HS-5 (cell line): ENCODE measurements at regions not wholly inside any gene's neighbourhood (a gene's known extent, or its start where the extent isn't known, plus 50 kb on each side); places are given as distances from the start of the nearest gene placed in this dataset.

Source experiments
- DNase-seq: peaks from one replicate; pipeline ENCODE4 v3.0.0-alpha.2; 2012; ENCODE audit warnings: low read depth

DNA sequence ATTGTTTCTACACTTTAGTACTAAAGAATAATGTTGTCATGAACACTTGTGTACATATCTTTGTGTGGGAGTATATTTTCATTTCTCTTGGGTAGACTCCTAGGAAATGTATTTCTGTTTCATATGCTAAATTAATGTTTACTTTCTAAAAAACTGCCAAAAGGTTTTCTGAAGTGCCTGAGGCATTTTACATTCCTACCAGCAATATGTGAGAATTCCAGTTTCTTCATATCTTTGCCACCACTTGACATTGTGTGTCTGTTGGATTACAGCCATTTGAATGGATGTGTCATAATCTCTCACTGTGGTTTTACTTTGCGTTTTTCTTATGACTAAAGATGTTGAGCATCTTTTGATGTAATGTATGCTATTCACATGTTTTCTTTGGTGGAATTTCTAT is 428.2 kb upstream of the KCNH7 start:
- DNase-seq = peak; percentile 94

- DNase-seq = no peak
Measured at GRCh38 chr2:163265562-163265961, 427.0 kb upstream of the KCNH7 start.

GRCh38 chr2:163264341-163264740 is 425.8 kb upstream of the KCNH7 start:
- peak; percentile 20 for DNase-seq

- no peak for DNase-seq
Measured at GRCh38 chr2:163259489-163259888, 420.9 kb upstream of the KCNH7 start.

GRCh38 chr2:163255086-163255485 is 416.5 kb upstream of the KCNH7 start:
- no peak for DNase-seq

GRCh38 chr2:163253621-163254285 is 415.2 kb upstream of the KCNH7 start:
- DNase-seq = no peak

DNA sequence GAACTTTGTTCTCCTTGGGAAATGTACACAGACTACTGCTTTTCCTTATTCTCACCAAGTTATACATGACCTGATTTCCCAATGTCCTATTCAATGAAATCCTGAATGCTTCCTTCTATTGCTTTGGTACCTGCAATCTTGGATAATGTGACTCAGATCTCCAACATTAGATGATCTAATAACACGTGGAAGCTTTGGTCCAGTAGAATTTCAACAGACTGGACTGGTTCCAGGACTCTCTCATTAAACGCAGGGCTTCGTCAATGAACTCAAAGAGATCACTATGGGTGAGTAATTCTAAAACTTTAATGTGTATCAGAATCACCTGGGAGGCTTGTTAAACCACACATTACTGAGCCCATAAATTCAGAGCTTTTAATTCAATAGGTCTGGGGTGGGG is 413.6 kb upstream of the KCNH7 start:
- no peak for DNase-seq

DNA sequence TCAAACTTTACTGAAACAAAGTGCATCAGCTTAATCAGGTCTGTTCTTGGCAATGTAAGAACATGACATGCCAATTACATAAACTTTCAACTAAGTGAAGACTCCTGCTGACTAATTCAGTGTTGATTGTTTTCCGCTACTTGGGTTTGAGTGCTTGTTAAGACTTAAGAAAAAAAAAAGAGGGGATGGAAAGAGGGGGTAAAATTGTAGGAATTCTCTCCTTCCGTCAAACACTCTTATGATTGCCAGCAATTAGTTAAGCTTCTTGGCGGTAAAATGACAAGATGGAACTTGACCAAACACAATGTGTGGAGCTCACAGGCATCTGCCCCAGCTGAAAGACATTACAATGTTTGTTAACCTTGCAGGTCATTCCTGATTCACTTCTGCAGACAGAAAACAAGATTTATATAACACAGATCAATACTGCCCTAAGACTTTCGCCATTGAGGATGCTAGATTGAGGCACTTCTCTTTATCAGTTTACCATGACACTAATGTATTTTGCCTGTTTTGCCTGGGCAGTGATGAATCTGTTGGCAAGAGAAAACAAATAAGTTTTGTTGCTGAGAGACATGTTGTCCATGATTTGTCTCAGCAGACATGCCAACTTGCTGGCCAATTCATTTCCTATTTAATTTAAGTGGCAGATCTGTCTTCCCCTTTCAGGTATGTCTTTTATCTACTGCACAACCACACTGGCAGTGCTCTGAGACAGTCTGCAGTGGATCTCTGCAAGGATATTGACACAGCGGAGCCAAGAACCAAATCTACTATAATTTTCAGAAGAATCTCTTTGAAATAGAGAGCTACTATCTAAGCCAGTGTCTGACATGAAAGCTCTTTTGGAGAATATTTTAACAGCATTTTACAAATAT is 410.0 kb upstream of the KCNH7 start:
- no peak for DNase-seq

- DNase-seq = no peak
Measured at GRCh38 chr2:163247847-163248220, 409.3 kb upstream of the KCNH7 start.

DNA sequence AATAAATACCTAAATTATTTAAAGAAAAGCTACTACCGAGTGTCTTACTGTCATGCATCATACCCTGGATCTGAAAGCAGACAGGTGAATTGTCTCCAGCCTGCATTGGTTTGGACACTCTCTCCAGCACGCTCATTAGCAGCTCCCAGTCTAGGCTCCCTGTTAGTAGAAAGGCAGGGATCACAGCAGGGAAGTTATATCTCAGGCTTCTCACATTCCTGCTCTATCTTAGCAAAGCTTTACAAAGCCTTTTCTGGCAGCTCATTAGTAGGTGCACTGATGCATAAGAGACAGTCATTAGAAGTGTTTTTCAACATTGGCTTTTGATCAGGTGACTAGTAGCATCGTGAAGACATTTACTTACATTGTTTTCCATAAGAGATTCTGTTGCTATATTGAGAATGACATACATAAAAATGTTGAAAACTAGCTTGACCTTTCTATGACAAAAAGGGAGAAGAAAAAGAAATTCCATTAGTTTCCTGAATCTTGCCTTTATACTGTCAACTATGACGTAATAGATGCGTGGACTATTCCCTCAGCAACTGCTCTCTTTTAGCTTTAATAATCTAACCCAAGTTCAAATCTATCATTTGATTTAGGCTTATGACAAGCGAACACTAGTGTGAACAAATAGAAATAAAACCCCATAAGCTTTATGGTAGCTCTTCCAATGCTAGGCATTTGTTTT is 408.7 kb upstream of the KCNH7 start:
- DNase-seq = no peak

DNA sequence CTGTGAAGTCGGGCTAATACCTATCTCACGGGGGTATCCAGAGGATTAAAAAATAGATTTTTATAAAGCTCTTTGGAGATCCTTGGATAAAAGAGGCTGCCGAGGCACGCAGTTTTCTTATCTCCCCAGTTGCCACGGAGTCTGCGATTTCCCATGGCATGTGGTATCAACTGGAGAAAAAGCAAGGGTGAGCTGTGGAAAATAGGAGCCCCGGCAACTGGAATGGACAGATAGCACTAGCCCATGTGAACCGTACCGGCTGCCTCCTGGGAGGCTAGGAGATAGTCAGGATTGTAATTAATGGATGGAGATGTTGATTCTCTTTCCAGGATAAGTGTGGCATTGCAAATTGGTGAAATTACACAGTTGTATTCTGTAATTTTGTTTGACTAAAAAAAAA is 407.6 kb upstream of the KCNH7 start:
- DNase-seq = no peak

- no peak for DNase-seq
Measured at GRCh38 chr2:163236553-163236952, 398.0 kb upstream of the KCNH7 start.

GRCh38 chr2:163231666-163232065 is 393.1 kb upstream of the KCNH7 start:
- no peak for DNase-seq

- peak; percentile 80 for DNase-seq
Measured at GRCh38 chr2:163213661-163214081, 375.1 kb upstream of the KCNH7 start.

- peak; percentile 77 for DNase-seq
Measured at GRCh38 chr2:163210430-163210918, 371.9 kb upstream of the KCNH7 start.

DNA sequence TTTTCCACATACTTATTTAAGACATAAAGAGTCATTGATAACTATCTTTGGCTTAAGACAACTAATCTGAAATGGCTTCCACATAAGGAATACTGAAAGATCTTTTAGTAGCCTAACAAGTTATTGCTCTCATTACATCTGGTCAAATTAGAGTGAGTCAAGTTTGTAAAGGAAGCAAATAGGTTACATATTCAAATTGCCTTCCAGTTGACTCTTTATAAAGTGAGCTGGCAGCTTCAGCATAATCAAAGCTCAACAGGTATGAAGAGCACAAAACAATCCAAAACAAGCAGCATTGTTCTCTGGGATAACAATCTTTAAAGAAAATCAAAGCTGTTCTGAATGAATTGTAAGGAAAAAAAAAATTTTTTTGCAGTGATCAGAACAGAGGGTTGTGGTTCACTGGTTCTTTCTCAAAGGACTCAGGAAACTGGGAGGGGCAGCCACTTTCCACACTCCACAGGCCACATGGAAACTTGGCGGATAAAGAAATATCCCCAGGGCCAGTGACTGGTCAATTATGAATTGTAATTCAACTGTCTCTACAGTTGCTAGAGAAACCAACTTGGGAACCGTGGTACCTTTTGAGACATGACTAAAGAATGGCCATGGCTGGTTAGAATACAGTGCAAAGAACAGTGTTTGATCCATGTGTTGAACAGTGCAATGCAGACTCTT is 369.3 kb upstream of the KCNH7 start:
- DNase-seq = no peak

GRCh38 chr2:163205589-163206254 is 367.2 kb upstream of the KCNH7 start:
- DNase-seq = no peak

- DNase-seq = no peak
Measured at GRCh38 chr2:163200741-163201140, 362.2 kb upstream of the KCNH7 start.

GRCh38 chr2:163198972-163199371 is 360.4 kb upstream of the KCNH7 start:
- DNase-seq = no peak

DNA sequence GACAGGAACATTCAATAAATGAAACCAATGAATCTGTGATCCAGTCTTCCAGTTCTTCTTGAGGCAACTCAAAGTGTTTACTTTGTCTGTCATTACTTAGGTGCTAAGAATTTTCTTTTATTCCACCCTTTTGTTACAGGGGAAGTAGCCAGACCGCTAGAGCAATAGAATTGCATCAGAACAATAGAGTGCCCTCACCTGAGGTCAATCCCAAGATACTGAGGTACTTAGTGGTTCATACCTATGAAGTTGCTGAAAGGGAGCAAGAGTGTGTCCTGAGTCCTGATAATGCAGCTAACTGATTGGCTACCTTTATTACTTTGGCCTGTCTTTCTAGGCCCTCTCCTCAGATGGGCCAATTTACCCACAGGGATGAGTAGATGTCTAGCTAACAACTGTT is 359.4 kb upstream of the KCNH7 start:
- no peak for DNase-seq

- no peak for DNase-seq
Measured at GRCh38 chr2:163191372-163191771, 352.8 kb upstream of the KCNH7 start.
